Transverse colon (tissue), 4 donors: ENCODE measurements at regions not wholly inside any gene's neighbourhood (a gene's known extent, or its start where the extent isn't known, plus 50 kb on each side); places are given as distances from the start of the nearest gene placed in this dataset.

Source experiments
- CTCF ChIP-seq, 5 experiments: fragments of 200-600 bp in 3 of 5; fragments of 450-650 bp in 2 of 5; sonication (generic) in 3 of 5; IDR thresholded peaks; 1 replicate in 2 of 5; 2 replicates in 3 of 5; pipeline ENCODE4 v1.5.1; 2016 to 2017; ENCODE audit warnings: antibody characterized with exemption in 5 of 5, inconsistent platforms in 3 of 5, mild to moderate bottlenecking in 2 of 5, moderate library complexity in 1 of 5
- EP300 ChIP-seq: sonication (generic); formaldehyde crosslinking; IDR thresholded peaks from one replicate; pipeline ENCODE4 v1.6.1; 2017; ENCODE audit warnings: antibody characterized with exemption, low read depth
- POLR2A ChIP-seq: fragments of 450-650 bp; IDR thresholded peaks from one replicate; pipeline ENCODE4 v1.6.1; 2016; ENCODE audit warnings: antibody characterized with exemption, mild to moderate bottlenecking, moderate library complexity
- POLR2AphosphoS5 ChIP-seq, 3 donors: sonication (generic); formaldehyde crosslinking; IDR thresholded peaks; one replicate each; pipeline ENCODE4 v1.6.1; 2016; ENCODE audit warnings: antibody characterized with exemption in 3 of 3

- TF ChIP-seq EP300 = no peak
- TF ChIP-seq CTCF (IDR thresholded peaks at IDR 0.05) = no peak
- TF ChIP-seq POLR2A = no peak
- TF ChIP-seq POLR2AphosphoS5 (IDR thresholded peaks at IDR 0.05) = no peak
These were observed 121.3 kb upstream of the C1GALT1 start for GRCh38 chr7:7060828-7061599.
